CD8-positive, alpha-beta memory T cell (primary cell): ENCODE measurements at regions not wholly inside any gene's neighbourhood (a gene's known extent, or its start where the extent isn't known, plus 50 kb on each side); places are given as distances from the start of the nearest gene placed in this dataset.
"Not testable (repeated sequence)": the region's sequence is repeated elsewhere in the genome, so short reads cannot be mapped to it uniquely, and the experiment has no call there.

Source experiments
- CTCF ChIA-PET: fragments of 350-600 bp; sonication (Branson Sonifier 250); formaldehyde crosslinking; loops from one replicate; lab custom pipeline; 2021; ENCODE audit warnings: antibody characterized with exemption; lab: Charles Lee
- POLR2A ChIA-PET: fragments of 350-600 bp; sonication (Branson Sonifier 250); formaldehyde crosslinking; loops from one replicate; lab custom pipeline; 2021; ENCODE audit warnings: antibody characterized with exemption; lab: Charles Lee
- DNase-seq, 5 donors: peaks; one replicate each; pipeline versions ENCODE4 v3.0.0 to v3.0.0-alpha.2; 2020 to 2022; ENCODE audit warnings: mixed read lengths in 1 of 5
- H3K27ac ChIP-seq: one replicate; pipeline ENCODE4 v1.7.0; 2013; ENCODE audit warnings: low read depth, mild to moderate bottlenecking, low read length, moderate library complexity
- H3K27me3 ChIP-seq: 2 replicates; pipeline ENCODE4 v1.7.0; 2013; ENCODE audit warnings: low read length, mild to moderate bottlenecking; ENCODE audit not compliant: insufficient read depth, poor library complexity, severe bottlenecking
- H3K36me3 ChIP-seq: 2 replicates; pipeline ENCODE4 v1.7.0; 2013; ENCODE audit warnings: mild to moderate bottlenecking, low read length, moderate library complexity; ENCODE audit not compliant: insufficient read depth
- H3K4me1 ChIP-seq: 2 replicates; pipeline ENCODE4 v1.7.0; 2013; ENCODE audit warnings: mild to moderate bottlenecking, low read length, moderate library complexity; ENCODE audit not compliant: insufficient read depth
- H3K4me3 ChIP-seq: 2 replicates; pipeline ENCODE4 v1.7.0; 2013; ENCODE audit warnings: mild to moderate bottlenecking, low read length
- H3K9me3 ChIP-seq: 2 replicates; pipeline ENCODE4 v1.7.0; 2013; ENCODE audit warnings: mild to moderate bottlenecking, low read length
- H3K27ac Mint-ChIP-seq, 8 donors: one replicate each; pipeline ENCODE4 v1.8.0; 2020 to 2021; ENCODE audit warnings: mixed read lengths in 8 of 8, mild to moderate bottlenecking in 6 of 8, inconsistent platforms in 3 of 8, moderate library complexity in 3 of 8
- H3K27me3 Mint-ChIP-seq, 2 donors: one replicate each; pipeline ENCODE4 v1.8.0; 2020 to 2021; ENCODE audit warnings: mixed read lengths in 2 of 2, mild to moderate bottlenecking in 1 of 2, moderate library complexity in 1 of 2
- H3K36me3 Mint-ChIP-seq, 3 donors: one replicate each; pipeline ENCODE4 v1.8.0; 2020 to 2021; ENCODE audit warnings: mixed read lengths in 3 of 3, inconsistent platforms in 1 of 3, mild to moderate bottlenecking in 1 of 3
- H3K4me1 Mint-ChIP-seq, 3 donors: one replicate each; pipeline ENCODE4 v1.8.0; 2020 to 2021; ENCODE audit warnings: mixed read lengths in 3 of 3, inconsistent platforms in 1 of 3, mild to moderate bottlenecking in 1 of 3
- H3K4me3 Mint-ChIP-seq, 7 donors: one replicate each; pipeline ENCODE4 v1.8.0; 2020 to 2021; ENCODE audit warnings: mixed read lengths in 7 of 7, mild to moderate bottlenecking in 6 of 7, moderate library complexity in 4 of 7, inconsistent platforms in 2 of 7
- H3K9me3 Mint-ChIP-seq, 5 donors: one replicate each; pipeline ENCODE4 v1.8.0; 2020 to 2022; ENCODE audit warnings: mixed read lengths in 5 of 5, mild to moderate bottlenecking in 3 of 5, moderate library complexity in 2 of 5, inconsistent platforms in 1 of 5

- POLR2A ChIA-PET, result no interaction called here
- H3K4me1 ChIP-seq, result no peaks in the 10 kb centered on the region
Observed at GRCh38 chr4:18113710-18114331, 92.3 kb upstream of the LCORL start.

GRCh38 chr4:18111081-18111480, 89.5 kb upstream of the LCORL start:
- ChIA-PET POLR2A (no interaction called here), CTCF (no interaction called here)
- no peak for DNase-seq
- Mint-ChIP-seq H3K27ac (no peak overlapping the region), H3K4me1 (no peaks in the 10 kb centered on the region), H3K9me3 (no peaks in the 10 kb centered on the region), H3K4me3 (no peak overlapping the region), H3K27me3 (peaks cover 10 to 41% of the 10 kb centered on the region in 2 donors), H3K36me3 (no peaks in the 10 kb centered on the region)
- Histone ChIP-seq H3K36me3 (no peaks in the 10 kb centered on the region), H3K27ac (no peak overlapping the region), H3K4me3 (no peak overlapping the region), H3K9me3 (no peaks in the 10 kb centered on the region), H3K27me3 (no peaks in the 10 kb centered on the region), H3K4me1 (no peaks in the 10 kb centered on the region)

More at GRCh38 chr4:18113710-18114331, 92.3 kb upstream of the LCORL start:
- no peaks in the 10 kb centered on the region for H3K36me3 Mint-ChIP-seq
- H3K4me3 Mint-ChIP-seq, result no peak overlapping the region
- H3K4me1 Mint-ChIP-seq, result no peaks in the 10 kb centered on the region
- no peaks in the 10 kb centered on the region for H3K9me3 Mint-ChIP-seq
- DNase-seq, result no peak
- H3K4me3 ChIP-seq, result no peak overlapping the region
- no peaks in the 10 kb centered on the region for H3K36me3 ChIP-seq
- H3K27ac ChIP-seq, result no peak overlapping the region
- CTCF ChIA-PET, result no interaction called here
- no peaks in the 10 kb centered on the region for H3K9me3 ChIP-seq
- H3K27me3 Mint-ChIP-seq, result peaks cover 13 to 47% of the 10 kb centered on the region in 2 donors
- H3K27ac Mint-ChIP-seq, result peak overlapping the region in 1 of 8 donors; percentile 21
- no peaks in the 10 kb centered on the region for H3K27me3 ChIP-seq

- POLR2A ChIA-PET, result no interaction called here
- no peak overlapping the region for H3K4me3 Mint-ChIP-seq
Observed at GRCh38 chr4:18110099-18110498, 88.5 kb upstream of the LCORL start.

DNA sequence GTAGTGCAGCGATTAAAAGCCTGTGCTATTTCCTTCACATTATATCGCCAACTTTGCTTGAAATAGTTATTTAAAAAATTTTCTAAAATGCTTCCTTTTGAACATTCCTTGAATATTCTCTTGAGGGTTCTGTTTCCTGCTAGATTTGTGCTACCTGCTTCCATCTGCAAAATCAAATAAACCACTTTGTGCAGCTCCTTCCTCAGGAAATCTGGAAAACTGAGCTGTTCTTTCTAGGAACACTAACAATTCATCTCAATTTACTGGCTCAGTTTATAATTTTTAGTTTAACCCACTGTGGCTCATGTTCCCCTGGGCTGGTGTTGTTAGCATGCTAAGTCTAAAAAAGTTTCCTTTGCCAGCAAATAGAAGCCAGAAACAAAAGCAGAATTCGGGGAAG, 88.1 kb upstream of the LCORL start:
- Mint-ChIP-seq H3K4me1 (no peaks in the 10 kb centered on the region), H3K36me3 (no peaks in the 10 kb centered on the region), H3K27ac (no peak overlapping the region), H3K4me3 (no peak overlapping the region), H3K27me3 (peaks cover 3 to 28% of the 10 kb centered on the region in 2 donors), H3K9me3 (no peaks in the 10 kb centered on the region)
- ChIA-PET POLR2A (no interaction called here), CTCF (no interaction called here)
- no peaks in the 10 kb centered on the region for H3K4me1 ChIP-seq
- no peaks in the 10 kb centered on the region for H3K27me3 ChIP-seq
- no peak for DNase-seq
- no peaks in the 10 kb centered on the region for H3K9me3 ChIP-seq
- H3K4me3 ChIP-seq, result no peak overlapping the region
- no peaks in the 10 kb centered on the region for H3K36me3 ChIP-seq
- H3K27ac ChIP-seq, result no peak overlapping the region

More at GRCh38 chr4:18110099-18110498, 88.5 kb upstream of the LCORL start:
- Mint-ChIP-seq H3K27ac (no peak overlapping the region), H3K4me1 (no peaks in the 10 kb centered on the region), H3K9me3 (no peaks in the 10 kb centered on the region), H3K27me3 (peaks cover 5 to 32% of the 10 kb centered on the region in 2 donors), H3K36me3 (no peaks in the 10 kb centered on the region)
- CTCF ChIA-PET, result no interaction called here
- no peaks in the 10 kb centered on the region for H3K27me3 ChIP-seq
- H3K4me3 ChIP-seq, result no peak overlapping the region
- H3K36me3 ChIP-seq, result no peaks in the 10 kb centered on the region
- H3K27ac ChIP-seq, result no peak overlapping the region
- no peaks in the 10 kb centered on the region for H3K4me1 ChIP-seq
- no peak for DNase-seq
- H3K9me3 ChIP-seq, result no peaks in the 10 kb centered on the region

GRCh38 chr4:18107848-18108528, 86.4 kb upstream of the LCORL start:
- H3K4me1 ChIP-seq, POLR2A ChIA-PET, DNase-seq, H3K27ac Mint-ChIP-seq, H3K36me3 ChIP-seq, CTCF ChIA-PET, H3K4me3 Mint-ChIP-seq, H3K4me1 Mint-ChIP-seq, H3K9me3 Mint-ChIP-seq, H3K27ac ChIP-seq, H3K4me3 ChIP-seq, H3K36me3 Mint-ChIP-seq, H3K27me3 ChIP-seq, H3K9me3 ChIP-seq: not testable (repeated sequence)
- H3K27me3 Mint-ChIP-seq, result peaks cover 4 to 18% of the 10 kb centered on the region in 2 donors

DNA sequence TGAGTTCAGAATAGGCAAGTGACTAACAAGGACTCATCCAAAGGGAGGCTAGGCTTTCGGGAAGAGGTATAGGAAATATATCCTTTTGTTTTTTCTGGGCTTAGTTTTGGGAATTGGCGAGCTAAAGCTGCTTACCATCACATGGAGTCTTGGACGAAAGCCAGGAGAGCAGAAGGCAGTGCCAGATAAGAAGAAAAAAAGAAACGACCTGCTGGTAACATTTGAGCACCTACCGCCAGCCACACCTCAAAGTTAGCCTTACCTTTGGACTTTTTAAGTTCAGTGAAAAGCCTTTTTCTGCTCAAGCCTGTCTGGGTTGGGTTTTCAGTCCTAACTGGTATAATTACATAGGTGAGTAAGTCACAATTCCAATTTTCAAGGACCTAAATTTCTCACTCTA, 85.1 kb upstream of the LCORL start:
- Mint-ChIP-seq H3K27ac (no peak overlapping the region), H3K4me3 (no peak overlapping the region), H3K9me3 (no peaks in the 10 kb centered on the region), H3K36me3 (no peaks in the 10 kb centered on the region), H3K4me1 (no peaks in the 10 kb centered on the region), H3K27me3 (peaks cover 4 to 16% of the 10 kb centered on the region in 2 donors)
- H3K36me3 ChIP-seq, result no peaks in the 10 kb centered on the region
- no peaks in the 10 kb centered on the region for H3K4me1 ChIP-seq
- CTCF ChIA-PET, result no interaction called here
- H3K9me3 ChIP-seq, result no peaks in the 10 kb centered on the region
- H3K4me3 ChIP-seq, result no peak overlapping the region
- no peaks in the 10 kb centered on the region for H3K27me3 ChIP-seq
- H3K27ac ChIP-seq, result no peak overlapping the region
- POLR2A ChIA-PET, result no interaction called here
- no peak for DNase-seq

- CTCF ChIA-PET, result no interaction called here
- DNase-seq, result no peak
- Histone ChIP-seq H3K27ac (no peak overlapping the region), H3K36me3 (no peaks in the 10 kb centered on the region), H3K4me1 (no peaks in the 10 kb centered on the region), H3K27me3 (no peaks in the 10 kb centered on the region), H3K4me3 (no peak overlapping the region), H3K9me3 (no peaks in the 10 kb centered on the region)
- POLR2A ChIA-PET, result no interaction called here
- Mint-ChIP-seq H3K27ac (no peak overlapping the region), H3K4me1 (no peaks in the 10 kb centered on the region), H3K4me3 (no peak overlapping the region), H3K27me3 (peaks cover 4 to 11% of the 10 kb centered on the region in 2 donors), H3K9me3 (no peaks in the 10 kb centered on the region), H3K36me3 (no peaks in the 10 kb centered on the region)
Observed at GRCh38 chr4:18105030-18106011, 83.8 kb upstream of the LCORL start.
